HepG2 (cell line): ENCODE measurements at regions not wholly inside any gene's neighbourhood (a gene's known extent, or its start where the extent isn't known, plus 50 kb on each side); places are given as distances from the start of the nearest gene placed in this dataset.

ENCODE experiments used
- ATAC-seq: fragments of 200-7000 bp; cut with Tn5 transposase; 3 replicates; pipeline ENCODE4 v1.9.1; 2020; ENCODE audit warnings: mild to moderate bottlenecking, moderate library complexity
- BruUV-seq: library from RNA; stranded (reverse); fragments of 400-500 nt; replicated peaks from 2 replicates; lab custom pipeline; 2021; lab: Mats Ljungman, UMichigan
- CTCF ChIA-PET: fragments of 300-600 bp; formaldehyde crosslinking; extraction: SDS; loops from one replicate; lab custom pipeline; 2021; ENCODE audit warnings: low total read pairs, inconsistent platforms, low intra/inter-chr PET ratio; lab: Yijun Ruan, JAX
- POLR2A ChIA-PET: fragments of 350-600 bp; sonication (Branson Sonifier 250); formaldehyde crosslinking; loops from one replicate; lab custom pipeline; 2020; ENCODE audit warnings: antibody characterized with exemption, inconsistent platforms; lab: Yijun Ruan, JAX
- DNase-seq: peaks from one replicate; pipeline ENCODE4 v3.0.0-alpha.2; 2015; ENCODE audit warnings: low spot score
- FAIRE-seq: peaks from 3 replicates; lab custom pipeline; 2011; peaks lifted over from hg19 to GRCh38; lab: Jason Lieb, UNC
- H2AFZ ChIP-seq: one replicate; pipeline ENCODE4 v1.6.1; 2011; ENCODE audit warnings: low read length, inconsistent platforms
- H3K27ac ChIP-seq: fragments of 300-600 bp; 3 replicates; pipeline ENCODE4 v1.8.0; 2011; ENCODE audit warnings: mixed run types, mild to moderate bottlenecking, mixed read lengths, low read length, inconsistent platforms; ENCODE audit not compliant: insufficient read depth; ENCODE audit errors: extremely low read length
- H3K27me3 ChIP-seq, 2 experiments: fragments of 200-600 bp in 1 of 2; 2 replicates in 1 of 2; 3 replicates in 1 of 2; pipeline versions ENCODE4 v1.6.0 to v1.8.0; 2011; ENCODE audit warnings: low read length in 2 of 2, mild to moderate bottlenecking in 2 of 2, moderate library complexity in 2 of 2, inconsistent platforms in 1 of 2; ENCODE audit not compliant: insufficient read depth in 2 of 2, control insufficient read depth in 1 of 2
- H3K36me3 ChIP-seq, 2 experiments: fragments of 200-600 bp in 1 of 2; replicated peaks in 1 of 2; 2 replicates in 1 of 2; 3 replicates in 1 of 2; pipeline versions ENCODE4 v1.5.1 to v1.8.0; 2011; ENCODE audit warnings: low read length in 2 of 2, inconsistent platforms in 1 of 2; ENCODE audit not compliant: insufficient read depth in 2 of 2, control insufficient read depth in 1 of 2
- H3K4me1 ChIP-seq: 2 replicates; pipeline ENCODE4 v1.5.1; 2012; ENCODE audit warnings: low read length, inconsistent platforms; ENCODE audit not compliant: insufficient read depth
- H3K4me2 ChIP-seq: 2 replicates; pipeline ENCODE4 v1.6.0; 2011; ENCODE audit warnings: low read depth, low read length, inconsistent platforms
- H3K4me3 ChIP-seq, 3 experiments: fragments of 200-600 bp in 1 of 3; sonication (generic), shearing (Covaris generic) in 1 of 3; replicated peaks in 1 of 3; 2 replicates each; pipeline ENCODE4 v1.5.1; 2011 to 2016; ENCODE audit warnings: low read length in 3 of 3, inconsistent platforms in 2 of 3, low read depth in 2 of 3, mild to moderate bottlenecking in 2 of 3, control low read depth in 1 of 3, mixed read lengths in 1 of 3; ENCODE audit not compliant: insufficient read depth in 1 of 3
- H3K79me2 ChIP-seq: one replicate; pipeline ENCODE4 v1.6.1; 2011; ENCODE audit warnings: low read length, inconsistent platforms; ENCODE audit not compliant: insufficient read depth
- H3K9ac ChIP-seq: 2 replicates; pipeline ENCODE4 v1.6.0; 2011; ENCODE audit warnings: mild to moderate bottlenecking, low read depth, low read length, inconsistent platforms; ENCODE audit not compliant: insufficient read depth
- H3K9me3 ChIP-seq: 2 replicates; pipeline ENCODE4 v1.5.1; 2012; ENCODE audit warnings: mild to moderate bottlenecking, low read length
- H4K20me1 ChIP-seq: 2 replicates; pipeline ENCODE4 v1.6.0; 2011; ENCODE audit warnings: inconsistent platforms, mild to moderate bottlenecking, low read length, moderate library complexity; ENCODE audit not compliant: insufficient read depth
- FLYWCH1 ChIP-seq: sonication (generic); formaldehyde crosslinking; IDR thresholded peaks from 2 replicates; pipeline ENCODE4 v1.8.1; 2023; ENCODE audit warnings: mild to moderate bottlenecking, missing genetic modification reagents
- GTF2F1 ChIP-seq: fragments of 150-350 bp; IDR thresholded peaks from 2 replicates; pipeline ENCODE4 v1.6.1; 2014; ENCODE audit warnings: low read length
- KLF6 ChIP-seq: IDR thresholded peaks from 2 replicates; pipeline ENCODE4 v1.8.0; 2016; ENCODE audit warnings: missing biosample characterization, missing genetic modification reagents
- RBM39 ChIP-seq: fragments of 200-400 bp; formaldehyde crosslinking; IDR thresholded peaks from one replicate; pipeline ENCODE4 v1.6.1; 2018; ENCODE audit warnings: antibody characterized with exemption, mild to moderate bottlenecking, low read depth, low read length; ENCODE audit not compliant: poor library complexity, severe bottlenecking
- TBL1XR1 ChIP-seq: fragments of 150-350 bp; IDR thresholded peaks from 2 replicates; pipeline ENCODE4 v1.6.1; 2014; ENCODE audit warnings: borderline replicate concordance, low read length; ENCODE audit not compliant: partially characterized antibody
- TSC22D2 ChIP-seq: sonication (generic); formaldehyde crosslinking; IDR thresholded peaks from 2 replicates; pipeline ENCODE4 v1.5.1; 2020; ENCODE audit warnings: missing genetic modification reagents, mild to moderate bottlenecking, borderline replicate concordance
- ZC3H13 ChIP-seq: sonication (generic); formaldehyde crosslinking; IDR thresholded peaks from 2 replicates; pipeline ENCODE4 v1.8.1; 2023; ENCODE audit warnings: mild to moderate bottlenecking, missing genetic modification reagents, moderate library complexity
- ZKSCAN8 ChIP-seq: IDR thresholded peaks from 2 replicates; pipeline ENCODE4 v1.6.1; 2016; ENCODE audit warnings: borderline replicate concordance, missing genetic modification reagents, missing compliant biosample characterization
- ZNF10 ChIP-seq: sonication (generic); formaldehyde crosslinking; IDR thresholded peaks from 2 replicates; pipeline ENCODE4 v1.4.0; 2020; ENCODE audit warnings: mild to moderate bottlenecking, low read depth, missing genetic modification reagents, borderline replicate concordance
- ZNF138 ChIP-seq: sonication (generic); formaldehyde crosslinking; IDR thresholded peaks from 2 replicates; pipeline ENCODE4 v1.5.0; 2020; ENCODE audit warnings: mild to moderate bottlenecking, low read depth, missing genetic modification reagents
- ZNF652 ChIP-seq: IDR thresholded peaks from 2 replicates; pipeline ENCODE4 v1.6.1; 2016; ENCODE audit warnings: low read depth, borderline replicate concordance
- ZNF75D ChIP-seq: sonication (generic); formaldehyde crosslinking; IDR thresholded peaks from 2 replicates; pipeline ENCODE4 v1.8.1; 2023; ENCODE audit warnings: missing genetic modification reagents, mild to moderate bottlenecking, borderline replicate concordance
- ZNF766 ChIP-seq: sonication (generic); formaldehyde crosslinking; IDR thresholded peaks from 2 replicates; pipeline ENCODE4 v1.5.0; 2020; ENCODE audit warnings: missing genetic modification reagents, borderline replicate concordance
- ZSCAN22 ChIP-seq: sonication (generic); formaldehyde crosslinking; IDR thresholded peaks from 2 replicates; pipeline ENCODE4 v1.4.0; 2020; ENCODE audit warnings: mild to moderate bottlenecking, missing genetic modification reagents
- WGBS: methylation state at CpG from one replicate; pipeline ENCODE4 v1.1.6; 2017; ENCODE audit warnings: low lambda C conversion rate; 5-methylcytosine and 5-hydroxymethylcytosine counted together
- in situ Hi-C: cut with HindIII; loops from 2 replicates; pipeline ENCODE4 v1.10.0; 2017; ENCODE audit warnings: low pct_unique_long_range_greater_than_20kb; ENCODE audit not compliant: extremely low pct_ligation_motif_present
- intact Hi-C: fragments of 100-400 bp; cut with micrococcal nuclease; formaldehyde crosslinking; loops from one replicate; pipeline ENCODE4 v1.10.0; 2022; ENCODE audit not compliant: unreplicated experiment
- TF ChIP-seq, protein P1 (sequence below): sonication (generic); formaldehyde crosslinking; IDR thresholded peaks from 2 replicates; pipeline ENCODE4 v1.8.1; 2023; ENCODE audit warnings: mild to moderate bottlenecking, missing genetic modification reagents
- TF ChIP-seq, protein P2 (sequence below): sonication (generic); formaldehyde crosslinking; IDR thresholded peaks from 2 replicates; pipeline ENCODE4 v1.4.0; 2020; ENCODE audit warnings: missing genetic modification reagents
- TF ChIP-seq, protein P3 (sequence below): sonication (generic); formaldehyde crosslinking; IDR thresholded peaks from 2 replicates; pipeline ENCODE4 v1.8.0; 2022; ENCODE audit warnings: mild to moderate bottlenecking, missing genetic modification reagents, moderate library complexity

DNA sequence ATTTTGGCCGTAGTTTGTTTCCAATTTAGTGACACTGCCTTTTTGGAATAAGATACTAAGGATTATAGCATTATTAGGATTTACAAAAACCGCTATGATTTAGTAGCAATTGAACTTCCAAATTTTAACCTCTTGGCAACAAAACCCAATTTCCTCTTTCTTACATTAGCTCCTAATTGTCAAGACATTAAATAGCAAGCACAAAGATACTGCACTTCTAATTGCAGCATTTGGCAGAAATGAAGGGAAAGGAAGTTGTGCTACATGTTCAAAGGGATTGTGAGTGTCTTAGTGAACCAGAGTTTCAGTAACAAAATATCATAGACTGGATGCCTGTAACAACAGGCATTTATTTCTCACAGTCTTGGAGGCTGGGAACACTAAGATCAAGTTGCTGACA lies 99.9 kb downstream of the NUF2 start:
- H3K79me2 ChIP-seq, result no peaks in the 10 kb centered on the region
- 0% methylated on average over 2 of the region's 2 CpGs for WGBS
- no peaks in the 10 kb centered on the region for H3K27me3 ChIP-seq
- in situ Hi-C loops (no loop called here), intact Hi-C loops (loop anchor here (2.0 kb wide), 1 partner anchor 31 kb away; no protein-coding TSS in a partner anchor)
- POLR2A ChIA-PET, result no interaction called here
- DNase-seq (no peak), ATAC-seq (no peak), FAIRE-seq (no peak)
- H3K4me3 ChIP-seq, result no peak overlapping the region
- no peaks in the 10 kb centered on the region for H3K36me3 ChIP-seq
- H3K4me1 ChIP-seq, result no peaks in the 10 kb centered on the region
- no peaks in the 10 kb centered on the region for H4K20me1 ChIP-seq
- no peak overlapping the region for H3K9ac ChIP-seq
- CTCF ChIA-PET, result no interaction called here
- H3K9me3 ChIP-seq, result no peaks in the 10 kb centered on the region
- H2AFZ ChIP-seq, result no peak overlapping the region
- no peak overlapping the region for H3K4me2 ChIP-seq
- no peak overlapping the region for H3K27ac ChIP-seq
- BruUV-seq, result no TSS peak
- TF ChIP-seq ZNF652 (CRISPR knock-in tag) (no peak), KLF6 (CRISPR knock-in tag) (no peak)

DNA sequence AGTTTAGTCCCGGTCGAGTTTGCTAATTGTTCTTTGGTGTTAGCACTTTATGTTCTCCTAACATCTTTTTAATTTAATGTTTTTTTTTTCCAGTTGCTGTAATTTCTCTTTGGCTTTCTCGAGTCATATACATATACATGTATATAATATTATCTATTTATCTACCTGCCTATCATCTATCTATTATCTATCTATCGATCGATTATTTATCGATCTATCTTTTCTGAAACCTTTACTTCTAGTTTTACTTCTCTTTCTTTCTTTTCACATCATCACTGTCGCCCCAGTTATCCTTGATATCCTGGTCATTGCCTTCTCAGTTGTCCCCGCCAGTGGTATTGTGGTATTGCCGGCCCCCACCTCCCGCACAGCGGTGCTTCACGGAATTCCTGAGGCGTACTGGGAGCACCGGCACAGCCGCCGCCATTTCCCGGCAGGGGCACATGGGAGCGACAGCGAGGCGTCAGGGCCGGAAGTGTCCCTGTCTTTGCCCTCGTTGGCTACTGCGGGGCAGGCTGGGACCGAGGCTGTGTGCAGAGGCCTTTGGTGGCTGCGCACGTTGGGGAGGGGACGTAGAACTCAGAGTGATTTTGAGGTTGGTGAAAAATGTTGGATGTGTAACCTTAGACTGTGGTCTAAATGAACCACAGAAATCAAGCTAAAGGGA lies 101.1 kb downstream of the NUF2 start:
- ATAC-seq, result no peak
- no peaks in the 10 kb centered on the region for H3K4me1 ChIP-seq
- BruUV-seq, result no TSS peak
- no peaks in the 10 kb centered on the region for H3K36me3 ChIP-seq
- ChIA-PET POLR2A (no interaction called here), CTCF (no interaction called here)
- H3K9me3 ChIP-seq, result no peaks in the 10 kb centered on the region
- WGBS, result 70% methylated on average over 27 of the region's 27 CpGs
- intact Hi-C loops, result no loop called here
- H3K27me3 ChIP-seq, result no peaks in the 10 kb centered on the region
- H3K4me3 ChIP-seq, result no peak overlapping the region
- no peak overlapping the region for H2AFZ ChIP-seq
- no peak for DNase-seq
- no peaks in the 10 kb centered on the region for H3K79me2 ChIP-seq
- in situ Hi-C loops, result no loop called here
- H4K20me1 ChIP-seq, result no peaks in the 10 kb centered on the region
- no peak overlapping the region for H3K4me2 ChIP-seq
- H3K27ac ChIP-seq, result no peak overlapping the region
- FAIRE-seq, result no peak
- H3K9ac ChIP-seq, result no peak overlapping the region
- TF ChIP-seq RBM39 (no peak), ZSCAN22 (no peak), ZNF75D (CRISPR knock-in tag) (no peak), FLYWCH1 (no peak), GTF2F1 (no peak), ZNF10 (CRISPR knock-in tag) (no peak), ZC3H13 (CRISPR knock-in tag) (no peak), ZKSCAN8 (CRISPR knock-in tag) (no peak), ZNF766 (CRISPR knock-in tag) (no peak), ZNF138 (CRISPR knock-in tag) (no peak), TBL1XR1 (no peak), TSC22D2 (CRISPR knock-in tag) (no peak)
- TF ChIP-seq, protein P1, sequence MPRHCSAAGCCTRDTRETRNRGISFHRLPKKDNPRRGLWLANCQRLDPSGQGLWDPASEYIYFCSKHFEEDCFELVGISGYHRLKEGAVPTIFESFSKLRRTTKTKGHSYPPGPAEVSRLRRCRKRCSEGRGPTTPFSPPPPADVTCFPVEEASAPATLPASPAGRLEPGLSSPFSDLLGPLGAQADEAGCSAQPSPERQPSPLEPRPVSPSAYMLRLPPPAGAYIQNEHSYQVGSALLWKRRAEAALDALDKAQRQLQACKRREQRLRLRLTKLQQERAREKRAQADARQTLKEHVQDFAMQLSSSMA, result no peak
- TF ChIP-seq, protein P2, sequence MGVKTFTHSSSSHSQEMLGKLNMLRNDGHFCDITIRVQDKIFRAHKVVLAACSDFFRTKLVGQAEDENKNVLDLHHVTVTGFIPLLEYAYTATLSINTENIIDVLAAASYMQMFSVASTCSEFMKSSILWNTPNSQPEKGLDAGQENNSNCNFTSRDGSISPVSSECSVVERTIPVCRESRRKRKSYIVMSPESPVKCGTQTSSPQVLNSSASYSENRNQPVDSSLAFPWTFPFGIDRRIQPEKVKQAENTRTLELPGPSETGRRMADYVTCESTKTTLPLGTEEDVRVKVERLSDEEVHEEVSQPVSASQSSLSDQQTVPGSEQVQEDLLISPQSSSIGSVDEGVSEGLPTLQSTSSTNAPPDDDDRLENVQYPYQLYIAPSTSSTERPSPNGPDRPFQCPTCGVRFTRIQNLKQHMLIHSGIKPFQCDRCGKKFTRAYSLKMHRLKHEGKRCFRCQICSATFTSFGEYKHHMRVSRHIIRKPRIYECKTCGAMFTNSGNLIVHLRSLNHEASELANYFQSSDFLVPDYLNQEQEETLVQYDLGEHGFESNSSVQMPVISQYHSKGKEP (CRISPR knock-in tag), result no peak
- TF ChIP-seq, protein P3, sequence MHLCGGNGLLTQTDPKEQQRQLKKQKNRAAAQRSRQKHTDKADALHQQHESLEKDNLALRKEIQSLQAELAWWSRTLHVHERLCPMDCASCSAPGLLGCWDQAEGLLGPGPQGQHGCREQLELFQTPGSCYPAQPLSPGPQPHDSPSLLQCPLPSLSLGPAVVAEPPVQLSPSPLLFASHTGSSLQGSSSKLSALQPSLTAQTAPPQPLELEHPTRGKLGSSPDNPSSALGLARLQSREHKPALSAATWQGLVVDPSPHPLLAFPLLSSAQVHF (CRISPR knock-in tag), result no peak
